Natural killer cell (primary cell): ENCODE measurements at regions not wholly inside any gene's neighbourhood (a gene's known extent, or its start where the extent isn't known, plus 50 kb on each side); places are given as distances from the start of the nearest gene placed in this dataset.
A peak's percentile ranks its signal among the peaks of the same experiment; 100 is the strongest.

ENCODE experiments used
- ATAC-seq, 3 donors: fragments of 150-1000 bp in 2 of 3; fragments of 200-7000 bp in 1 of 3; cut with Tn5 transposase; 1 replicate in 1 of 3; 2 replicates in 2 of 3; pipeline ENCODE4 v1.10.0; 2021; ENCODE audit warnings: mild to moderate bottlenecking in 2 of 3, moderate library complexity in 2 of 3
- DNase-seq, 2 donors: peaks; one replicate each; pipeline versions ENCODE4 v3.0.0 to v3.0.0-alpha.2; 2013 to 2021; ENCODE audit warnings: mixed read lengths in 1 of 2
- H3K27ac ChIP-seq: one replicate; pipeline ENCODE4 v1.5.1; 2013; ENCODE audit warnings: mild to moderate bottlenecking, low read length
- H3K27me3 ChIP-seq: one replicate; pipeline ENCODE4 v1.6.1; 2013; ENCODE audit warnings: low read length; ENCODE audit not compliant: control insufficient read depth, insufficient read depth
- H3K36me3 ChIP-seq: one replicate; pipeline ENCODE4 v1.6.1; 2013; ENCODE audit warnings: low read length; ENCODE audit not compliant: control insufficient read depth, insufficient read depth
- H3K4me1 ChIP-seq: one replicate; pipeline ENCODE4 v1.6.1; 2013; ENCODE audit warnings: low read length; ENCODE audit not compliant: control insufficient read depth, insufficient read depth
- H3K4me3 ChIP-seq: one replicate; pipeline ENCODE4 v1.5.1; 2013; ENCODE audit warnings: low read length
- H3K9me3 ChIP-seq: one replicate; pipeline ENCODE4 v1.6.1; 2013; ENCODE audit warnings: low read length; ENCODE audit not compliant: control insufficient read depth, insufficient read depth
- H3K27ac Mint-ChIP-seq, 2 donors: one replicate each; pipeline ENCODE4 v1.8.0; 2022; ENCODE audit warnings: mild to moderate bottlenecking in 2 of 2, mixed read lengths in 2 of 2, moderate library complexity in 1 of 2
- H3K27me3 Mint-ChIP-seq, 2 donors: one replicate each; pipeline ENCODE4 v1.8.0; 2022; ENCODE audit warnings: low read depth in 2 of 2, mixed read lengths in 2 of 2
- H3K36me3 Mint-ChIP-seq: one replicate; pipeline ENCODE4 v1.8.0; 2022; ENCODE audit warnings: mixed read lengths
- H3K4me1 Mint-ChIP-seq, 2 donors: one replicate each; pipeline ENCODE4 v1.8.0; 2022; ENCODE audit warnings: mixed read lengths in 2 of 2
- H3K4me3 Mint-ChIP-seq: one replicate; pipeline ENCODE4 v1.8.0; 2022; ENCODE audit warnings: mild to moderate bottlenecking, moderate library complexity, mixed read lengths
- H3K9me3 Mint-ChIP-seq, 2 donors: one replicate each; pipeline ENCODE4 v1.8.0; 2022; ENCODE audit warnings: mixed read lengths in 2 of 2
- WGBS: methylation state at CpG from one replicate; pipeline ENCODE4 v1.1.7; 2013; ENCODE audit warnings: missing lambda C conversion rate; ENCODE audit not compliant: insufficient coverage; 5-methylcytosine and 5-hydroxymethylcytosine counted together
- intact Hi-C: fragments of 100-400 bp; cut with micrococcal nuclease; formaldehyde crosslinking; loops from one replicate; pipeline ENCODE4 v1.14.2; 2022
- TF ChIP-seq, protein P1 (sequence below): fragments of 200-600 bp; IDR thresholded peaks from one replicate; pipeline ENCODE4 v1.8.0; 2022; ENCODE audit warnings: antibody characterized with exemption

DNA sequence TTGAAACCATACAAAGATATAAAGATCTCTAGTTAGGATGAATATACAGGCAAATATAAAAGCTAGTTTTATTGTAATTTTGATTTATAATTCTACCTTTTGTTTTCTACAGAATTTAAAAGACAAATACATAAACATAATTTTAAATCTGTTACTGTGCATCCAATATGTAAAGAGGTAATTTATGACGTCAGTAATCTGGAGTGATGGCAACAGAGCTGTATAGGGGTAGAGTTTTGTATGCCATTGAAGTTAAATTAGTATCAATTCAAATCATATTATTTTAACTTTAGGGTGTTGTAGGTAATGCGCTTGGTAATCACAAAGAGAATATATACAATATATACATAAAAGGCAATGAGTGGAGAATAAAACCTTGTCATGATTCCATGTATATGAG lies 183.7 kb upstream of the ARHGAP24 start:
- H3K27ac ChIP-seq: no peak overlapping the region
- no peaks in the 10 kb centered on the region for H3K27me3 ChIP-seq
- H3K9me3 ChIP-seq: no peaks in the 10 kb centered on the region
- no peak overlapping the region for H3K4me3 ChIP-seq
- no CpG with 5 or more reads among the region's 2 CpGs for WGBS
- DNase-seq (no peak), ATAC-seq (no peak)
- Mint-ChIP-seq H3K4me3 (no peak overlapping the region), H3K4me1 (no peaks in the 10 kb centered on the region), H3K27me3 (no peaks in the 10 kb centered on the region), H3K27ac (no peak overlapping the region), H3K9me3 (peaks cover 17% of the 10 kb centered on the region in 2 donors), H3K36me3 (peaks cover 15% of the 10 kb centered on the region)
- intact Hi-C loops: no loop called here
- H3K36me3 ChIP-seq: no peaks in the 10 kb centered on the region
- TF ChIP-seq, protein P1, sequence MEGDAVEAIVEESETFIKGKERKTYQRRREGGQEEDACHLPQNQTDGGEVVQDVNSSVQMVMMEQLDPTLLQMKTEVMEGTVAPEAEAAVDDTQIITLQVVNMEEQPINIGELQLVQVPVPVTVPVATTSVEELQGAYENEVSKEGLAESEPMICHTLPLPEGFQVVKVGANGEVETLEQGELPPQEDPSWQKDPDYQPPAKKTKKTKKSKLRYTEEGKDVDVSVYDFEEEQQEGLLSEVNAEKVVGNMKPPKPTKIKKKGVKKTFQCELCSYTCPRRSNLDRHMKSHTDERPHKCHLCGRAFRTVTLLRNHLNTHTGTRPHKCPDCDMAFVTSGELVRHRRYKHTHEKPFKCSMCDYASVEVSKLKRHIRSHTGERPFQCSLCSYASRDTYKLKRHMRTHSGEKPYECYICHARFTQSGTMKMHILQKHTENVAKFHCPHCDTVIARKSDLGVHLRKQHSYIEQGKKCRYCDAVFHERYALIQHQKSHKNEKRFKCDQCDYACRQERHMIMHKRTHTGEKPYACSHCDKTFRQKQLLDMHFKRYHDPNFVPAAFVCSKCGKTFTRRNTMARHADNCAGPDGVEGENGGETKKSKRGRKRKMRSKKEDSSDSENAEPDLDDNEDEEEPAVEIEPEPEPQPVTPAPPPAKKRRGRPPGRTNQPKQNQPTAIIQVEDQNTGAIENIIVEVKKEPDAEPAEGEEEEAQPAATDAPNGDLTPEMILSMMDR: no peak
- H3K4me1 ChIP-seq: no peaks in the 10 kb centered on the region

DNA sequence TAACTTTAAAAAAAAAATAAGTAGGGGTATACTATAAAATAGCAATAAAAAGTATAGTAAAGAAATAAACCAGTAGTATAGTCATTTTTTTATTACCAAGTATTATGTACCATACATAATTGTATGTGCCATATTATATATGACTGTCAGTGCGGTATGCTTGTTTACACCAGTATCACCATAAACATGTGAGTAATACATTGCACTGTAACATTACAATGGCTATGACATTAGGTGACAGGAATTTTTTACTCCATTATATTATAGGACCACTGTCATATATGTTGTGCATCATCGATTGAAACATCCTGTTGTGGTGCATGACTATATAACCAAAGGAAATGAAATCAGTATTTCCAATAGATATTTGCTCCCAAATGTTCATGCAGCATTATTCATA lies 176.9 kb upstream of the ARHGAP24 start:
- ATAC-seq: no peak

DNA sequence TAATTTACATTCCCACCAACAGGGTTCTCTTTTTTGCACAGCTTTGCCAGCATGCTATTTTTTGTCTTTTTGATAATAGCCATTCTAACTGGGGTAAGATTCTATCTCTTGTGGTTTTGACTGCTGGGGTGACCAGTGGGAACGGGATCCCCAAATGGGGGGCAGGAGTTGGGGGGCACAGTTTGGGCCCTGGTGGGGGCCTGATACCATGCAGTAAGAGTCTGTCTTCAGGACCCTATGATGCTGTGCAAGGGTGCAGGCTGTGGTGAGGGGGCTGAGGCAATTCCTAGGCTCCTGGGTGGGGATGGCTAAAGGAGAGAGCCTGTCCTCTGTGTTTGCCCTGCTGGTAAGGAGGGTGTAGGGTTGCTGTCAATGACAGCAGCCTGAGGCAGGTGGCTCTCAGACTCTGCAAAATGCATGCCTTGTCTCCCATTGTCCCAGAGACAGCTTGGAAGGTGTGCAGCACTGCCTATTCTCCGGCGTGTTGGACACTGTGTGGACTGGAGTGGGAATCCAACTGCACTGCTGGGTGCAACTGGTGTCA lies 172.7 kb upstream of the ARHGAP24 start:
- TF ChIP-seq, protein P1: no peak
- WGBS: 90% methylated on average over 3 of the region's 3 CpGs

More for the DNA sequence above, 176.9 kb upstream of the ARHGAP24 start:
- Mint-ChIP-seq H3K27ac (no peak overlapping the region), H3K27me3 (no peaks in the 10 kb centered on the region), H3K9me3 (peaks cover 9 to 19% of the 10 kb centered on the region in 2 donors), H3K4me1 (no peaks in the 10 kb centered on the region), H3K4me3 (no peak overlapping the region), H3K36me3 (peaks cover 6% of the 10 kb centered on the region)
- TF ChIP-seq, protein P1: no peak
- Histone ChIP-seq H3K36me3 (no peaks in the 10 kb centered on the region), H3K4me1 (no peaks in the 10 kb centered on the region), H3K9me3 (peaks cover 7% of the 10 kb centered on the region), H3K27ac (no peak overlapping the region), H3K27me3 (no peaks in the 10 kb centered on the region), H3K4me3 (no peak overlapping the region)
- intact Hi-C loops: no loop called here
- no peak for DNase-seq
- WGBS: no CpG with 5 or more reads among the region's 2 CpGs

DNA sequence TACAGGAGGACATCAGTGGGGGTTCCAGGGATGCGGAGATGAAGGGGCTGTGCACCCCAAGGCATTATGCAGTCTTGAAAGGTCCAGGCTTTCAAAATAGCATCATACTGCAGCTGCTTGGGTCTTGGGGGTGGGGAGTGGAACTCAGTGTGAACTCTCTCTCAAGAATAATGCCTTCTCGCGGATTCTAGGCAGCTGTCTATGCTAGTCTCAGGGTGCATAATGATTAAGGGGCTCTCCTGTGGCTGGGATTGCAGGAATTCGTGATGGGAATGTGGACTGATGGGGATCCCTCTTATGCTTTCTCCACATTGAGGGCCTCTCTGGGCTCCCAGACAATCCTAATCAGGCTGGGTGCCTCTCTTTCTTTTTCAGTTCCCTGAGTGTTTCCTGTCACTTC lies 172.2 kb upstream of the ARHGAP24 start:
- no peak overlapping the region for H3K4me3 Mint-ChIP-seq
- Histone ChIP-seq H3K36me3 (no peaks in the 10 kb centered on the region), H3K4me3 (no peak overlapping the region), H3K9me3 (peaks cover 7% of the 10 kb centered on the region), H3K27ac (no peak overlapping the region), H3K4me1 (no peaks in the 10 kb centered on the region), H3K27me3 (no peaks in the 10 kb centered on the region)
- H3K4me1 Mint-ChIP-seq: no peaks in the 10 kb centered on the region
- ATAC-seq (no peak), DNase-seq (no peak)
- WGBS: 78% methylated on average over 4 of the region's 4 CpGs
- no peaks in the 10 kb centered on the region for H3K27me3 Mint-ChIP-seq
- no peak overlapping the region for H3K27ac Mint-ChIP-seq
- TF ChIP-seq, protein P1: no peak
- intact Hi-C loops: no loop called here
- peaks cover 4 to 12% of the 10 kb centered on the region in 2 donors for H3K9me3 Mint-ChIP-seq
- peaks cover 6% of the 10 kb centered on the region for H3K36me3 Mint-ChIP-seq

More for the DNA sequence above, 172.7 kb upstream of the ARHGAP24 start:
- Histone ChIP-seq H3K27me3 (no peaks in the 10 kb centered on the region), H3K9me3 (peaks cover 7% of the 10 kb centered on the region), H3K4me3 (no peak overlapping the region), H3K4me1 (no peaks in the 10 kb centered on the region), H3K27ac (no peak overlapping the region), H3K36me3 (no peaks in the 10 kb centered on the region)
- H3K9me3 Mint-ChIP-seq: peaks cover 4 to 9% of the 10 kb centered on the region in 2 donors
- no peak overlapping the region for H3K27ac Mint-ChIP-seq
- intact Hi-C loops: no loop called here
- no peaks in the 10 kb centered on the region for H3K27me3 Mint-ChIP-seq
- DNase-seq (no peak), ATAC-seq (peak in 1 of 3 donors; percentile 21)
- peaks cover 6% of the 10 kb centered on the region for H3K36me3 Mint-ChIP-seq
- no peak overlapping the region for H3K4me3 Mint-ChIP-seq
- no peaks in the 10 kb centered on the region for H3K4me1 Mint-ChIP-seq
